OCI-LY7 (cell line): ENCODE measurements at regions not wholly inside any gene's neighbourhood (a gene's known extent, or its start where the extent isn't known, plus 50 kb on each side); places are given as distances from the start of the nearest gene placed in this dataset.

Source experiments
- EZH2phosphoT487 ChIP-seq: fragments of 200-600 bp; sonication (generic); IDR thresholded peaks from 2 replicates; pipeline ENCODE4 v1.6.1; 2018; ENCODE audit warnings: low read depth, borderline replicate concordance, mild to moderate bottlenecking, mixed run types, antibody characterized with exemption, low read length, moderate library complexity, mixed read lengths
- TF ChIP-seq, protein P1 (sequence below): fragments of 200-600 bp; sonication (generic); conservative IDR thresholded peaks from 2 replicates; pipeline ENCODE4 v1.5.1; 2014; ENCODE audit warnings: mild to moderate bottlenecking, antibody characterized with exemption, low read length, moderate library complexity, mixed read lengths

DNA sequence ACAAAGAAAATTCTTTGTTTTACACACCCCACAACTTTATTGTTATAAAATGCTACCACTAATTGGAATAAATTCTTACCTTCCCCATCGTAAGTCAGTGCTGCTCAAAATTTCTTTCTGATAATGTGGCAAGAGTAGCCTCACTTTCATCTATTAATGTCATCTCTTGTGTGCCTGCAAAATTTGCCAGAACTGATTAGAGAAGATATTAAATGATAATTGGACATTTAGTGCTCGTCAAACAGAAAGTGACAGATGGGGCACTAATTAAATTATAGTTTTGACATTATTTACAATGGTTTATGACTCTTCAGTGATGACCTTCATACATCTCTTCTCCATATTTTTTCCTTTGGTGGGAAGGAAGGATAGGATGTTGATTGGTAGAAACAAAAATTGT is 690.9 kb downstream of the NXPH1 start:
- TF ChIP-seq, protein P1, sequence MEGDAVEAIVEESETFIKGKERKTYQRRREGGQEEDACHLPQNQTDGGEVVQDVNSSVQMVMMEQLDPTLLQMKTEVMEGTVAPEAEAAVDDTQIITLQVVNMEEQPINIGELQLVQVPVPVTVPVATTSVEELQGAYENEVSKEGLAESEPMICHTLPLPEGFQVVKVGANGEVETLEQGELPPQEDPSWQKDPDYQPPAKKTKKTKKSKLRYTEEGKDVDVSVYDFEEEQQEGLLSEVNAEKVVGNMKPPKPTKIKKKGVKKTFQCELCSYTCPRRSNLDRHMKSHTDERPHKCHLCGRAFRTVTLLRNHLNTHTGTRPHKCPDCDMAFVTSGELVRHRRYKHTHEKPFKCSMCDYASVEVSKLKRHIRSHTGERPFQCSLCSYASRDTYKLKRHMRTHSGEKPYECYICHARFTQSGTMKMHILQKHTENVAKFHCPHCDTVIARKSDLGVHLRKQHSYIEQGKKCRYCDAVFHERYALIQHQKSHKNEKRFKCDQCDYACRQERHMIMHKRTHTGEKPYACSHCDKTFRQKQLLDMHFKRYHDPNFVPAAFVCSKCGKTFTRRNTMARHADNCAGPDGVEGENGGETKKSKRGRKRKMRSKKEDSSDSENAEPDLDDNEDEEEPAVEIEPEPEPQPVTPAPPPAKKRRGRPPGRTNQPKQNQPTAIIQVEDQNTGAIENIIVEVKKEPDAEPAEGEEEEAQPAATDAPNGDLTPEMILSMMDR: no peak
- TF ChIP-seq EZH2phosphoT487: no peak
